ENCODE measurements at regions not wholly inside any gene's neighbourhood (a gene's known extent, or its start where the extent isn't known, plus 50 kb on each side); places are given as distances from the start of the nearest gene placed in this dataset.

DNA sequence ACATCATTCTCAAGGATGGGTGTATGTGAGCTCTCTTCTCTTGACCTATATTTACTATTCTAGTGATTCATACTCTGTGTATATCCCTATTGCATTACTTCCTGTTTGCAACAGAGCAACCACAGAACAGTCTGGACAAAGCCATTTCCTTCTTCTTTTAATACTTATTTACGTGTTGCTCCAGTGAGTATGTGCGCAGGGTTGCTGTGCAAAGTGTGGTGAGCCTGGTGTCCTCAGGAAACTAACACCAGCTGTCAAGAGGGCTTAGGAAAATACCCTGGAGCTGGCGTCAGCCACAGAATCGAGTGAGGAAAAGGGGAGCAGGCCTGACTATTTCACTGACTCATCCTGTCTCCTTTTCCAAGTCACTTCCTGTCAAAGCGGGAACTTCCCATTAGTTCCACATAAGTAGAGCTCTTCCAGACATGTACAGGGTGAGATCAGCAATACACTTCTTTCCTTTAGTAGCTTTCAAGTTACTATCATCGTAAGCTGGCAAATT is 214.1 kb upstream of the COPS8 start:
- no peaks in the 10 kb centered on the region for H3K36me3 ChIP-seq (ENCODE audit: control insufficient read depth, insufficient read depth, low read length)
- no peaks in the 10 kb centered on the region for H4K20me1 ChIP-seq (replicated peaks; ENCODE audit: control insufficient read depth, insufficient read depth, low read length)
- CTCF ChIA-PET (ENCODE audit: low intra/inter-chr PET ratio), result no interaction called here
- H3K9me1 ChIP-seq (ENCODE audit: control insufficient read depth, insufficient read depth, low read length), result no peaks in the 10 kb centered on the region
- H3K9me3 ChIP-seq (replicated peaks; ENCODE audit: control insufficient read depth, insufficient read depth, low read depth, low read length), result no peaks in the 10 kb centered on the region
- no peaks in the 10 kb centered on the region for H3K4me1 ChIP-seq (replicated peaks in 1 of 2; ENCODE audit: control insufficient read depth in 2 of 2, insufficient read depth in 2 of 2, low read length in 2 of 2)
- BruUV-seq (replicated peaks), result no TSS peak
- TF ChIP-seq, protein P1, sequence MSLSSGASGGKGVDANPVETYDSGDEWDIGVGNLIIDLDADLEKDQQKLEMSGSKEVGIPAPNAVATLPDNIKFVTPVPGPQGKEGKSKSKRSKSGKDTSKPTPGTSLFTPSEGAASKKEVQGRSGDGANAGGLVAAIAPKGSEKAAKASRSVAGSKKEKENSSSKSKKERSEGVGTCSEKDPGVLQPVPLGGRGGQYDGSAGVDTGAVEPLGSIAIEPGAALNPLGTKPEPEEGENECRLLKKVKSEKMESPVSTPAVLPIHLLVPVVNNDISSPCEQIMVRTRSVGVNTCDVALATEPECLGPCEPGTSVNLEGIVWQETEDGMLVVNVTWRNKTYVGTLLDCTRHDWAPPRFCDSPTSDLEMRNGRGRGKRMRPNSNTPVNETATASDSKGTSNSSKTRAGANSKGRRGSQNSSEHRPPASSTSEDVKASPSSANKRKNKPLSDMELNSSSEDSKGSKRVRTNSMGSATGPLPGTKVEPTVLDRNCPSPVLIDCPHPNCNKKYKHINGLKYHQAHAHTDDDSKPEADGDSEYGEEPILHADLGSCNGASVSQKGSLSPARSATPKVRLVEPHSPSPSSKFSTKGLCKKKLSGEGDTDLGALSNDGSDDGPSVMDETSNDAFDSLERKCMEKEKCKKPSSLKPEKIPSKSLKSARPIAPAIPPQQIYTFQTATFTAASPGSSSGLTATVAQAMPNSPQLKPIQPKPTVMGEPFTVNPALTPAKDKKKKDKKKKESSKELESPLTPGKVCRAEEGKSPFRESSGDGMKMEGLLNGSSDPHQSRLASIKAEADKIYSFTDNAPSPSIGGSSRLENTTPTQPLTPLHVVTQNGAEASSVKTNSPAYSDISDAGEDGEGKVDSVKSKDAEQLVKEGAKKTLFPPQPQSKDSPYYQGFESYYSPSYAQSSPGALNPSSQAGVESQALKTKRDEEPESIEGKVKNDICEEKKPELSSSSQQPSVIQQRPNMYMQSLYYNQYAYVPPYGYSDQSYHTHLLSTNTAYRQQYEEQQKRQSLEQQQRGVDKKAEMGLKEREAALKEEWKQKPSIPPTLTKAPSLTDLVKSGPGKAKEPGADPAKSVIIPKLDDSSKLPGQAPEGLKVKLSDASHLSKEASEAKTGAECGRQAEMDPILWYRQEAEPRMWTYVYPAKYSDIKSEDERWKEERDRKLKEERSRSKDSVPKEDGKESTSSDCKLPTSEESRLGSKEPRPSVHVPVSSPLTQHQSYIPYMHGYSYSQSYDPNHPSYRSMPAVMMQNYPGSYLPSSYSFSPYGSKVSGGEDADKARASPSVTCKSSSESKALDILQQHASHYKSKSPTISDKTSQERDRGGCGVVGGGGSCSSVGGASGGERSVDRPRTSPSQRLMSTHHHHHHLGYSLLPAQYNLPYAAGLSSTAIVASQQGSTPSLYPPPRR (CRISPR knock-in tag; IDR thresholded peaks at IDR 0.05; ENCODE audit: borderline replicate concordance), result no peak
- no peak for TF ChIP-seq CC2D1A (IDR thresholded peaks at IDR 0.05)
- TF ChIP-seq STAT5B (CRISPR knock-in tag; IDR thresholded peaks at IDR 0.05), result no peak
- TF ChIP-seq HDAC1 (IDR thresholded peaks at IDR 0.05), result no peak
- TF ChIP-seq MYC (IDR thresholded peaks at IDR 0.05; ENCODE audit: low read depth, low read length), result no peak
- TF ChIP-seq MYC (CRISPR knock-in tag; IDR thresholded peaks at IDR 0.05; ENCODE audit: borderline replicate concordance, low read depth), result no peak
- TF ChIP-seq SIRT6 (IDR thresholded peaks at IDR 0.05; ENCODE audit: low read depth, low read length), result no peak
- intact Hi-C loops (cut with micrococcal nuclease) (no loop called here), in situ Hi-C loops (cut with MboI) (no loop called here)
- no peak overlapping the region for H3K4me2 ChIP-seq (ENCODE audit: insufficient read depth, low read length)
- POLR2A ChIA-PET, result no interaction called here
- 2% methylated on average over 6 of the region's 6 CpGs for WGBS (ENCODE audit: insufficient coverage, low coverage, missing lambda C conversion rate)
- no peaks in the 10 kb centered on the region for H3K27me3 ChIP-seq (ENCODE audit: control insufficient read depth in 2 of 2, insufficient read depth in 2 of 2, low read length in 2 of 2)
- no peak overlapping the region for H3K4me3 ChIP-seq
- DNase-seq (ENCODE audit: extremely low read depth in 1 of 4, low spot score in 3 of 4), result no peak
- H3K9ac ChIP-seq (ENCODE audit: insufficient read depth in 1 of 2, low read depth in 2 of 2, low read length in 2 of 2), result no peak overlapping the region
- no peak for ATAC-seq
- no peaks in the 10 kb centered on the region for H3K79me2 ChIP-seq (ENCODE audit: control insufficient read depth, insufficient read depth, low read length)
- H2AFZ ChIP-seq (ENCODE audit: low read depth, low read length), result no peak overlapping the region
- H3K27ac ChIP-seq (ENCODE audit: extremely low read depth, low read depth, low read length), result no peak overlapping the region
- no peak for FAIRE-seq

All from K562 (cell line).